K562 (cell line): ENCODE measurements at regions not wholly inside any gene's neighbourhood (a gene's known extent, or its start where the extent isn't known, plus 50 kb on each side); places are given as distances from the start of the nearest gene placed in this dataset.

Experiments
- BDP1 ChIP-seq: IDR thresholded peaks from 3 replicates; pipeline ENCODE4 v1.6.1; 2011; ENCODE audit not compliant: insufficient read length, insufficient read depth
- CREB5 ChIP-seq: fragments of 250-450 bp; sonication (Bioruptor Pico); IDR thresholded peaks from 2 replicates; pipeline ENCODE4 v1.5.0; 2020; ENCODE audit warnings: mild to moderate bottlenecking
- GTF2B ChIP-seq: IDR thresholded peaks from 2 replicates; pipeline ENCODE4 v1.6.1; 2011; ENCODE audit not compliant: insufficient read length; ENCODE audit errors: extremely low read depth
- KAT2B ChIP-seq: IDR thresholded peaks from one replicate; pipeline ENCODE4 v1.6.1; 2012; ENCODE audit warnings: low read depth, mild to moderate bottlenecking, control low read depth, inconsistent platforms, low read length, moderate library complexity
- MAFK ChIP-seq: IDR thresholded peaks from 2 replicates; pipeline ENCODE4 v1.6.1; 2011; ENCODE audit warnings: low read length, improper control_type of control experiment
- NKRF ChIP-seq: fragments of 450-650 bp; IDR thresholded peaks from 2 replicates; pipeline ENCODE4 v1.6.1; 2016; ENCODE audit warnings: borderline replicate concordance
- POLR2A ChIP-seq: fragments of 450-650 bp; conservative IDR thresholded peaks from 2 replicates; pipeline ENCODE4 v1.6.1; 2016
- TAF9B ChIP-seq: fragments of 450-650 bp; IDR thresholded peaks from 2 replicates; pipeline ENCODE4 v1.6.1; 2018; ENCODE audit warnings: mild to moderate bottlenecking; ENCODE audit not compliant: partially characterized antibody
- THRB ChIP-seq: fragments of 450-650 bp; formaldehyde crosslinking; conservative IDR thresholded peaks from 2 replicates; pipeline ENCODE4 v1.4.0; 2022; ENCODE audit warnings: mild to moderate bottlenecking, missing genetic modification characterization
- ZBED1 ChIP-seq: IDR thresholded peaks from 2 replicates; pipeline ENCODE4 v1.6.1; 2014
- ZBTB5 ChIP-seq: fragments of 450-650 bp; IDR thresholded peaks from 2 replicates; pipeline ENCODE4 v1.6.1; 2017; ENCODE audit warnings: antibody characterized with exemption
- ZFX ChIP-seq: sonication (generic); formaldehyde crosslinking; IDR thresholded peaks from 2 replicates; pipeline ENCODE4 v1.8.0; 2022; ENCODE audit warnings: mild to moderate bottlenecking, missing genetic modification reagents, moderate library complexity
- ZNF347 ChIP-seq: fragments of 450-650 bp; formaldehyde crosslinking; IDR thresholded peaks from 2 replicates; pipeline ENCODE4 v1.4.0; 2020; ENCODE audit warnings: low read depth, mild to moderate bottlenecking, moderate library complexity
- ZNF785 ChIP-seq: fragments of 250-450 bp; sonication (Bioruptor Pico); IDR thresholded peaks from 2 replicates; pipeline ENCODE4 v1.4.0; 2020; ENCODE audit warnings: mild to moderate bottlenecking

GRCh38 chr19:29031216-29031615, 181.7 kb downstream of the UQCRFS1 start (continued):
- TF ChIP-seq BDP1 (no peak), ZFX (CRISPR knock-in tag) (no peak), GTF2B (no peak), NKRF (no peak), ZNF347 (CRISPR knock-in tag) (no peak), ZBED1 (no peak), CREB5 (CRISPR knock-in tag) (no peak), TAF9B (no peak), ZNF785 (no peak), KAT2B (no peak), POLR2A (no peak), THRB (CRISPR knock-in tag) (no peak), ZBTB5 (no peak), MAFK (no peak)
